GM21423 (cell line): ENCODE measurements at regions not wholly inside any gene's neighbourhood (a gene's known extent, or its start where the extent isn't known, plus 50 kb on each side); places are given as distances from the start of the nearest gene placed in this dataset.
A peak's percentile ranks its signal among the peaks of the same experiment; 100 is the strongest.

Experiments
- ATAC-seq: cut with Tn5 transposase; IDR thresholded peaks from one replicate; pipeline ENCODE4 v1.9.1; 2021; ENCODE audit warnings: mild to moderate bottlenecking, moderate library complexity; ENCODE audit not compliant: unreplicated experiment

GRCh38 chr7:32347244-32347828, 142.8 kb downstream of the LSM5 start:
- peak; percentile 67 for ATAC-seq

GRCh38 chr7:32346253-32346652, 143.9 kb downstream of the LSM5 start:
- no peak for ATAC-seq

GRCh38 chr7:32336726-32337125, 153.5 kb downstream of the LSM5 start:
- no peak for ATAC-seq

GRCh38 chr7:32335107-32335506, 155.1 kb downstream of the LSM5 start:
- ATAC-seq, result no peak

GRCh38 chr7:32330602-32331001, 159.6 kb downstream of the LSM5 start:
- ATAC-seq, result no peak

- ATAC-seq, result no peak
Measured at GRCh38 chr7:32326078-32326477, 164.1 kb downstream of the LSM5 start.

- no peak for ATAC-seq
Measured at GRCh38 chr7:32323712-32324111, 166.5 kb downstream of the LSM5 start.

- ATAC-seq, result no peak
Measured at GRCh38 chr7:32319012-32319382, 171.2 kb downstream of the LSM5 start.

- ATAC-seq, result no peak
Measured at GRCh38 chr7:32318300-32319011, 171.7 kb downstream of the LSM5 start.

- ATAC-seq, result no peak
Measured at GRCh38 chr7:32316839-32317238, 173.3 kb downstream of the LSM5 start.

GRCh38 chr7:32314761-32315160, 175.4 kb downstream of the LSM5 start:
- no peak for ATAC-seq

- no peak for ATAC-seq
Measured at GRCh38 chr7:32301427-32301826, 188.8 kb downstream of the LSM5 start.

- no peak for ATAC-seq
Measured at GRCh38 chr7:32299133-32299702, 191.0 kb downstream of the LSM5 start.

- no peak for ATAC-seq
Measured at GRCh38 chr7:32298408-32299132, 191.6 kb downstream of the LSM5 start.

GRCh38 chr7:32293833-32294232, 196.3 kb downstream of the LSM5 start:
- no peak for ATAC-seq

GRCh38 chr7:32289651-32290414, 200.3 kb downstream of the LSM5 start:
- no peak for ATAC-seq

GRCh38 chr7:32285698-32286097, 204.5 kb downstream of the LSM5 start:
- ATAC-seq, result no peak

- no peak for ATAC-seq
Measured at GRCh38 chr7:32283546-32283945, 206.6 kb downstream of the LSM5 start.

GRCh38 chr7:32279500-32279899, 209.3 kb upstream of the PDE1C start:
- ATAC-seq, result no peak

GRCh38 chr7:32275216-32276009, 205.2 kb upstream of the PDE1C start:
- ATAC-seq, result peak; percentile 70
